ENCODE measurements at regions not wholly inside any gene's neighbourhood (a gene's known extent, or its start where the extent isn't known, plus 50 kb on each side); places are given as distances from the start of the nearest gene placed in this dataset.

- Histone ChIP-seq H3K36me3 (no peaks in the 10 kb centered on the region), H3K9me3 (no peaks in the 10 kb centered on the region), H3K27me3 (no peaks in the 10 kb centered on the region), H3K4me1 (no peaks in the 10 kb centered on the region), H3K9ac (ENCODE audit: low read depth in 2 of 2, low read length in 2 of 2) (no peak overlapping the region), H3K27ac (no peak overlapping the region), H3K4me3 (no peak overlapping the region)
- intact Hi-C loops (cut with DNase I), result no loop called here
- DNase-seq, result no peak
- no peak for TF ChIP-seq CTCF (IDR thresholded peaks at IDR 0.05)
These were observed 186.8 kb downstream of the HGF start for GRCh38 chr7:81583090-81583489.

GRCh38 chr7:81577642-81578340 lies 192.1 kb downstream of the HGF start:
- H3K4me1 ChIP-seq, result no peaks in the 10 kb centered on the region
- TF ChIP-seq CTCF (IDR thresholded peaks at IDR 0.05), result no peak
- no peaks in the 10 kb centered on the region for H3K36me3 ChIP-seq
- no peak for DNase-seq
- intact Hi-C loops (cut with DNase I), result no loop called here
- H3K27ac ChIP-seq, result no peak overlapping the region
- H3K9me3 ChIP-seq, result no peaks in the 10 kb centered on the region
- no peak overlapping the region for H3K9ac ChIP-seq (ENCODE audit: low read depth in 2 of 2, low read length in 2 of 2)
- no peak overlapping the region for H3K4me3 ChIP-seq
- H3K27me3 ChIP-seq, result no peaks in the 10 kb centered on the region

- no peak overlapping the region for H3K4me3 ChIP-seq
- no peak for DNase-seq
- H3K36me3 ChIP-seq, result no peaks in the 10 kb centered on the region
- H3K27ac ChIP-seq, result no peak overlapping the region
- TF ChIP-seq CTCF (IDR thresholded peaks at IDR 0.05), result no peak
- H3K9ac ChIP-seq (ENCODE audit: low read depth in 2 of 2, low read length in 2 of 2), result no peak overlapping the region
- H3K27me3 ChIP-seq, result no peaks in the 10 kb centered on the region
- no peaks in the 10 kb centered on the region for H3K4me1 ChIP-seq
- intact Hi-C loops (cut with DNase I), result no loop called here
- H3K9me3 ChIP-seq, result no peaks in the 10 kb centered on the region
These were observed 195.0 kb downstream of the HGF start for GRCh38 chr7:81574723-81575326.

- no peaks in the 10 kb centered on the region for H3K4me1 ChIP-seq
- H3K27ac ChIP-seq, result no peak overlapping the region
- no peaks in the 10 kb centered on the region for H3K36me3 ChIP-seq
- intact Hi-C loops (cut with DNase I), result no loop called here
- no peaks in the 10 kb centered on the region for H3K27me3 ChIP-seq
- no peak for DNase-seq
- H3K9me3 ChIP-seq, result no peaks in the 10 kb centered on the region
- H3K9ac ChIP-seq (ENCODE audit: low read depth in 2 of 2, low read length in 2 of 2), result no peak overlapping the region
- no peak overlapping the region for H3K4me3 ChIP-seq
- TF ChIP-seq CTCF (IDR thresholded peaks at IDR 0.05), result no peak
These were observed 195.9 kb downstream of the HGF start for GRCh38 chr7:81573932-81574331.

GRCh38 chr7:81573128-81573527 lies 196.7 kb downstream of the HGF start:
- no peak overlapping the region for H3K27ac ChIP-seq
- no peaks in the 10 kb centered on the region for H3K9me3 ChIP-seq
- H3K4me3 ChIP-seq, result no peak overlapping the region
- H3K4me1 ChIP-seq, result no peaks in the 10 kb centered on the region
- no peak overlapping the region for H3K9ac ChIP-seq (ENCODE audit: low read depth in 2 of 2, low read length in 2 of 2)
- no peaks in the 10 kb centered on the region for H3K27me3 ChIP-seq
- no peaks in the 10 kb centered on the region for H3K36me3 ChIP-seq
- intact Hi-C loops (cut with DNase I), result no loop called here
- no peak for DNase-seq
- no peak for TF ChIP-seq CTCF (IDR thresholded peaks at IDR 0.05)
